ENCODE measurements at regions not wholly inside any gene's neighbourhood (a gene's known extent, or its start where the extent isn't known, plus 50 kb on each side); places are given as distances from the start of the nearest gene placed in this dataset.

- no peak for TF ChIP-seq POLR2A (IDR thresholded peaks at IDR 0.05; ENCODE audit: low read depth, low read length)
- no peak for TF ChIP-seq POLR2AphosphoS5 (IDR thresholded peaks at IDR 0.05; ENCODE audit: low read depth, low read length)
- TF ChIP-seq SPI1 (IDR thresholded peaks at IDR 0.05; ENCODE audit: low read depth, low read length), result no peak
- no peak for TF ChIP-seq TAF1 (IDR thresholded peaks at IDR 0.05; ENCODE audit: low read depth, low read length)
Observed at GRCh38 chr1:217331698-217332097, 299.2 kb downstream of the GPATCH2 start.

Measured in GM12891 (cell line).